ENCODE measurements at regions not wholly inside any gene's neighbourhood (a gene's known extent, or its start where the extent isn't known, plus 50 kb on each side); places are given as distances from the start of the nearest gene placed in this dataset.

GRCh38 chr9:79984429-79985067 lies 412.8 kb downstream of the TLE4 start:
- TF ChIP-seq MAX (IDR thresholded peaks at IDR 0.05; ENCODE audit: low read depth, low read length) (no peak), MYC (IDR thresholded peaks at IDR 0.05; ENCODE audit: low read depth, low read length) (no peak)
- DNase-seq (ENCODE audit: low read depth), result no peak
- H3K4me3 ChIP-seq (ENCODE audit: low read depth, low read length), result no peak overlapping the region

GRCh38 chr9:79980432-79980831 lies 408.7 kb downstream of the TLE4 start:
- no peak overlapping the region for H3K4me3 ChIP-seq (ENCODE audit: low read depth, low read length)
- no peak for DNase-seq (ENCODE audit: low read depth)
- TF ChIP-seq MAX (IDR thresholded peaks at IDR 0.05; ENCODE audit: low read depth, low read length) (no peak), POLR2A (IDR thresholded peaks at IDR 0.05; ENCODE audit: extremely low read depth, insufficient read length) (no peak), MYC (IDR thresholded peaks at IDR 0.05; ENCODE audit: low read depth, low read length) (no peak), CTCF (IDR thresholded peaks at IDR 0.05; ENCODE audit: low read depth, low read length) (no peak)

GRCh38 chr9:79977510-79978197 lies 405.9 kb downstream of the TLE4 start:
- no peak overlapping the region for H3K4me3 ChIP-seq (ENCODE audit: low read depth, low read length)
- TF ChIP-seq CTCF (IDR thresholded peaks at IDR 0.05; ENCODE audit: low read depth, low read length), result no peak
- TF ChIP-seq MYC (IDR thresholded peaks at IDR 0.05; ENCODE audit: low read depth, low read length), result no peak
- no peak for TF ChIP-seq POLR2A (IDR thresholded peaks at IDR 0.05; ENCODE audit: extremely low read depth, insufficient read length)
- no peak for TF ChIP-seq MAX (IDR thresholded peaks at IDR 0.05; ENCODE audit: low read depth, low read length)
- no peak for DNase-seq (ENCODE audit: low read depth)

- no peak overlapping the region for H3K4me3 ChIP-seq (ENCODE audit: low read depth, low read length)
- DNase-seq (ENCODE audit: low read depth), result no peak
- TF ChIP-seq POLR2A (IDR thresholded peaks at IDR 0.05; ENCODE audit: extremely low read depth, insufficient read length) (no peak), MAX (IDR thresholded peaks at IDR 0.05; ENCODE audit: low read depth, low read length) (no peak), MYC (IDR thresholded peaks at IDR 0.05; ENCODE audit: low read depth, low read length) (no peak), CTCF (IDR thresholded peaks at IDR 0.05; ENCODE audit: low read depth, low read length) (no peak)
These were observed 405.3 kb downstream of the TLE4 start for GRCh38 chr9:79977074-79977435.

GRCh38 chr9:79976257-79977073 lies 404.7 kb downstream of the TLE4 start:
- H3K4me3 ChIP-seq (ENCODE audit: low read depth, low read length), result no peak overlapping the region
- no peak for DNase-seq (ENCODE audit: low read depth)
- TF ChIP-seq MAX (IDR thresholded peaks at IDR 0.05; ENCODE audit: low read depth, low read length), result no peak
- no peak for TF ChIP-seq MYC (IDR thresholded peaks at IDR 0.05; ENCODE audit: low read depth, low read length)
- TF ChIP-seq POLR2A (IDR thresholded peaks at IDR 0.05; ENCODE audit: extremely low read depth, insufficient read length), result no peak
- no peak for TF ChIP-seq CTCF (IDR thresholded peaks at IDR 0.05; ENCODE audit: low read depth, low read length)
